ENCODE measurements at regions not wholly inside any gene's neighbourhood (a gene's known extent, or its start where the extent isn't known, plus 50 kb on each side); places are given as distances from the start of the nearest gene placed in this dataset.

DNA sequence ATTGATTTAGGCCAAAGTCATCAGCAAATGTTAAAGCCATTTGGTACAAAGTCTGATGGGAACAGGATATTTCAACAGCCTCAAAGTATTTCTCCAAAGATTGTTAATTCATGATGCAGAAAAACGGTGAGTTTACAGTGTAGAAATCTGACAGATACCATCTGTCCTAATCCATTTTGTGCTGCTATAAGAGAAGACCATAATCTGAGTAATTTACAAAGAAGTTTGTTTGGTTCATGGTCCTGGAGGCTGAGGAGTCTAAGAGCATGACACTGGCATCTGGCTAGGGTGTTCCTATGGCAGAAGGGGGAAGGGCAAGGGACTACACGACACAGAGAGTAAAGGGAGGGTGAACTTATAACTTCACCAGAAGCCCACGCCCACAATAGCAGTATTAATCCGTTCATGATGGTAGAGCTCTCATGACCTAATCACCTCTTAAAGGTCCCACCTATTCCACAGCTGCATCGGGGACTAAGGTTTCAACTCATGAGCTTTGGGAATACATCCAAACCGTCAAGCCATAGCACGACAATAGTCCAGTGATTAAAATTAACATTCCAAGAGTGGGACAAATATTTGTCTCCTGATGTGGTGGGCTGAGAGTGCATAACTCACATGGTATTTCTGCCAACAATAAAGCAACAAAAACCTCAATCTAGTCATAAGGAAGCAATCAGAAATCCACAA is 298.6 kb upstream of the AKR1E2 start:
- Histone ChIP-seq H3K27ac (ENCODE audit: low read length) (no peak overlapping the region), H3K4me3 (ENCODE audit: low read length) (no peak overlapping the region), H3K27me3 (ENCODE audit: control insufficient read depth, insufficient read depth) (no peaks in the 10 kb centered on the region), H3K4me1 (ENCODE audit: control insufficient read depth, insufficient read depth, low read length) (no peaks in the 10 kb centered on the region), H3K9me3 (ENCODE audit: control insufficient read depth, low read length) (no peaks in the 10 kb centered on the region)
- DNase-seq (no peak), ATAC-seq (no peak)
- 59% methylated on average over 7 of the region's 7 CpGs for WGBS
- intact Hi-C loops (cut with DNase I): no loop called here

DNA sequence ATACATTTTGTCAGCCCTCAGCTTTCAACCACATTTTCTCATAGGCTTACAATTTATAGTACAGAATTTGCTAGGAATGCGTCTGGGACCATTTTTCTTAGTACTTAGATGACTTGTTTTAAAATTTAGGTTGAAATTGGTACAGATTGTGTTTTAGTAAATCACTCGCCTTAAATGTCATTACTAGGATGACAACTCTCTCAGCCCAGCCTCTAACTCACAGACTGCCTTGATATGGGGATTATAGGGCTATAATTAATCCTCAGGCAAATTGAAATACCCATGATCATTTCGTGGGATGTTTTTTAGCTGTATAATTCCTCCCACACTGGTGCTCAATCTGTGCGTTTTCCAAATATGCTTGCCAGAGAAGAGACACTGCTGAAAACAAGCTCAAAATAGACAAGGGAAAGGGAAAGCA is 299.7 kb upstream of the AKR1E2 start:
- WGBS: 55% methylated on average over 4 of the region's 4 CpGs
- DNase-seq (no peak), ATAC-seq (no peak)
- no peaks in the 10 kb centered on the region for H3K27me3 ChIP-seq (ENCODE audit: control insufficient read depth, insufficient read depth)
- no peak overlapping the region for H3K27ac ChIP-seq (ENCODE audit: low read length)
- intact Hi-C loops (cut with DNase I): no loop called here
- H3K4me1 ChIP-seq (ENCODE audit: control insufficient read depth, insufficient read depth, low read length): no peaks in the 10 kb centered on the region
- no peaks in the 10 kb centered on the region for H3K9me3 ChIP-seq (ENCODE audit: control insufficient read depth, low read length)
- no peak overlapping the region for H3K4me3 ChIP-seq (ENCODE audit: low read length)

DNA sequence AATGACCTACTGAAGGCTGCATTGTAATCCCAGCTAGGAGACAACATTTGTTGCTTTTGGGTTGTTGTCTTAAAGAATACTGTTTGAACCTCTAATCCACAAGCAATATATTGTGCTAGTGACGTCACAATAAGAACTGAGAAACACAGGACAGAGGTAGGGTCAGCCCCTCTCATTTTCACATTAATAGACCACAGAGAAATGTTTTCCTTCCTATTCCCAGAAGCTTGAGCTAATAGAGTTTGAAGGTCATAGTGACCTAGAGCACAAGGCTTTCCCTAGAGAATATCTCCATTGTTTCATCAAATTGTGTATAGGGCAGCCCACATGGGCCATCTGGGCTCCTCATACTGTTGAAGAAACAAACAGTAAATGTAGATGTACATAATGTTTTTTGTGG is 300.9 kb upstream of the AKR1E2 start:
- intact Hi-C loops (cut with DNase I): no loop called here
- no peak for DNase-seq
- no peak for ATAC-seq
- H3K27ac ChIP-seq (ENCODE audit: low read length): no peak overlapping the region
- H3K4me1 ChIP-seq (ENCODE audit: control insufficient read depth, insufficient read depth, low read length): no peaks in the 10 kb centered on the region
- no peak overlapping the region for H3K4me3 ChIP-seq (ENCODE audit: low read length)
- WGBS: 54% methylated on average over 1 of the region's 1 CpG
- no peaks in the 10 kb centered on the region for H3K9me3 ChIP-seq (ENCODE audit: control insufficient read depth, low read length)
- H3K27me3 ChIP-seq (ENCODE audit: control insufficient read depth, insufficient read depth): no peaks in the 10 kb centered on the region

DNA sequence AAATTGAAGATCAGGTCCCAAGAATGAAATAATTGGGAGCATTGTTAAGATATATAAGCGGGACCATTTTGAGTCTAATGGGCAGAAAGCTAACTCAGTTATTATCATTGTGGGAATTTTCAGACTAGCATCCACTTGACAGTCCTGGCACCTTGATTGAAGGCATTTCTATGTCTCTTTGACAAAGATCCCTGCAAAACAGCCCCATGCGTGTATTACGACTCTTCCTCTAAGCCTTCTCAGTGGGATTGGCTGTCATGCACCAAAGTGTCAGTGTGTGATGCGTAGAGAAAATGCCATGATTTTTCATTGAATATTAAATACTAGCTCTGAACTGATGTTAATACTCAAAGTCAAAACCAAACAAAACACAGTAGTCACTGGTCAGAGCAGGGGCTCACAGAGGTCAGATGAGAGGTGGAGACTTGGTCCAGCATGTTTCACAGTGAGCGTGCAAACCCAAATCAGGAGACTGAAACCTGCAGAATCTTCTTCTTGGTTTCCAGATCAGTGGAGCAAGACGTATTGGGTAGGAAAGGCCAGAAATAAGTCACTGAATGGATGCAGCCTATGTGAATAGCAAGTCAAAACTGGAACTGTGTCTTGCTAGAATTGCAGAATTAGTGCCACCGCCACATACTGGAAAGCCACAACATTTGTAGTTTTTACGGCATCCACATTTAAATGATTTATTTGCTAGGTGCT is 303.6 kb upstream of the AKR1E2 start:
- Histone ChIP-seq H3K27me3 (ENCODE audit: control insufficient read depth, insufficient read depth) (no peaks in the 10 kb centered on the region), H3K27ac (ENCODE audit: low read length) (no peak overlapping the region), H3K9me3 (ENCODE audit: control insufficient read depth, low read length) (no peaks in the 10 kb centered on the region), H3K4me3 (ENCODE audit: low read length) (no peak overlapping the region), H3K4me1 (ENCODE audit: control insufficient read depth, insufficient read depth, low read length) (no peaks in the 10 kb centered on the region)
- ATAC-seq (no peak), DNase-seq (no peak)
- intact Hi-C loops (cut with DNase I): no loop called here
- 97% methylated on average over 8 of the region's 8 CpGs for WGBS

DNA sequence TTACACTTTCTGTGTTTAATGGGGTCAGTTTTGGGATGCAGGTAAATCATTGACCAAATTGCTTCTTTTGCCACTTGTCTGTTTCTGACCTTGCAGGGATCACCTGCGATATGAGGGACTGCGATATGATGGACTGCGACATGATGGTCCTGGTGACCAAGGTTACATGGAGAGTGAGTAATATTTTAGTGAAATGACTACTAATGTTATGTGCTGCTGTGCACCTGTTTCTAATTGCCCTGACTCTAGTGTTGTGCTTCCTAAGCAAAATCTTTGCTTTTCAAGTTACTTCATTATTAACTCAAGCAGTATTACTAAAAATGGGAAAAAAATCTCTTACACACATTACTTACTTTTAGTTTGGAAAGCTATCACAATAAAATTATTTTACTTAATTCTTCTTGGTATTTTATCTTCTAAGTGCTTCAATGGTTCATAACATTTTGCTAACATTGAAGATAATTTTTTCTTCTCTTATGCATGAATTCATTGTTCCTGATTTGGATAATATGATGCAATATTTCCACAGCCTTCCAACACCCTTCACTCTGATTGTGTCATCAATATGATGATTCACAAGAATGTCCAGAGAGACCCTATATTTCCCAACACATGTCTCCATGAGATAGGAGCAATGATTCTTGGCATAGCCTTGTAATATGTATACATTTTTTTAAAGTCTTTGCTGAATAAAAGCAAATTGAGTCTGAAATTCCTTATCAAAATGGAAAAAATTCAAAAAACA is 306.2 kb upstream of the AKR1E2 start:
- Histone ChIP-seq H3K27ac (ENCODE audit: low read length) (no peak overlapping the region), H3K27me3 (ENCODE audit: control insufficient read depth, insufficient read depth) (no peaks in the 10 kb centered on the region), H3K4me1 (ENCODE audit: control insufficient read depth, insufficient read depth, low read length) (peaks cover 3% of the 10 kb centered on the region), H3K4me3 (ENCODE audit: low read length) (no peak overlapping the region), H3K9me3 (ENCODE audit: control insufficient read depth, low read length) (no peaks in the 10 kb centered on the region)
- ATAC-seq: peak; percentile 71 to 77
- DNase-seq: no peak
- WGBS: 97% methylated on average over 3 of the region's 3 CpGs
- intact Hi-C loops (cut with DNase I): loop anchor here (5.0 to 10.0 kb wide), 4 partner anchors 125 to 245 kb away; no protein-coding TSS in a partner anchor

DNA sequence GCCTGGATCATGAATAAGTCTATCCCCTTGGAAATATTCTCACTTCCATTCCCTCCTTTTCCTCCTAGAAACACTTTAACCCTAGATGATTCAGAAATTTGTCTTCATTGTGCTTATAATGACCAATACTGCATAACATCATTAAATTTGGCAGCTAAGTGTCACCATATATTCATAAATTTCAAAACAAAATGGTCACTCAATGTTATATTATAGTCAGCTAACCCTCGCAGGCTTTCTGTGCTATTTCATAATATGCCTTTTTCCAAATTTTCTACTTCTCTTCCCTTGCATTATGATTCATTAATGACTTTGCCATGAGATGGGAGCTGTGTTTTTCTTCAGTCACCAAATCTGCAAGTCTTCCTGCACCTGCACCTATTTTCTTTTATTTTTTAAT is 308.3 kb upstream of the AKR1E2 start:
- ATAC-seq: no peak
- no peak overlapping the region for H3K4me3 ChIP-seq (ENCODE audit: low read length)
- H3K4me1 ChIP-seq (ENCODE audit: control insufficient read depth, insufficient read depth, low read length): peaks cover 5% of the 10 kb centered on the region
- no peaks in the 10 kb centered on the region for H3K27me3 ChIP-seq (ENCODE audit: control insufficient read depth, insufficient read depth)
- no peak for DNase-seq
- intact Hi-C loops (cut with DNase I): loop anchor here (5.0 to 10.0 kb wide), 4 partner anchors 127 to 247 kb away; no protein-coding TSS in a partner anchor
- H3K27ac ChIP-seq (ENCODE audit: low read length): no peak overlapping the region
- no peaks in the 10 kb centered on the region for H3K9me3 ChIP-seq (ENCODE audit: control insufficient read depth, low read length)
- WGBS: 95% methylated on average over 1 of the region's 1 CpG

DNA sequence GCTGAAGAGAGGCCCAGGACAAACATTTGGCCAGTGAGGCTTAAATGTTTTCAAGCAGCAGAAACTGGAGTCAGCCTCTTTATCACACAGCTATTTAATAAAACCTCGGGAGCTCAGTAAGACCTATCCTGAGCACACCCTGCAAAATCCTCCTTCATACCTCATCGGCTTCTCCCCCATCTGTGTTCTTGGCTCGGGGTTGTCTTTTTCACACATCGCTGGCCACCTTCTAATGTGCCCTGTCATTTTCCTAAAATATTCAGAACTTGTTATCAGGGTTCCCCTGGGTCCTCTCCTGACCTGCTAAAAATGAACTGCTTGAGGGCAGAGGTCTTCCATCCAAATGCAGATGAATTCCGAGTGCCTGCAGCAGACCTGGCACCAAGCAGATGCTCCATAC is 310.3 kb upstream of the AKR1E2 start:
- no peak for DNase-seq
- peak; percentile 47 to 48 for ATAC-seq
- no peak overlapping the region for H3K4me3 ChIP-seq (ENCODE audit: low read length)
- peak overlapping the region; percentile 66 for H3K27ac ChIP-seq (ENCODE audit: low read length)
- H3K9me3 ChIP-seq (ENCODE audit: control insufficient read depth, low read length): no peaks in the 10 kb centered on the region
- H3K4me1 ChIP-seq (ENCODE audit: control insufficient read depth, insufficient read depth, low read length): peaks cover 5% of the 10 kb centered on the region
- intact Hi-C loops (cut with DNase I): loop anchor here (5.0 to 10.0 kb wide), 4 partner anchors 129 to 249 kb away; no protein-coding TSS in a partner anchor
- no peaks in the 10 kb centered on the region for H3K27me3 ChIP-seq (ENCODE audit: control insufficient read depth, insufficient read depth)
- WGBS: 50% methylated on average over 5 of the region's 5 CpGs

DNA sequence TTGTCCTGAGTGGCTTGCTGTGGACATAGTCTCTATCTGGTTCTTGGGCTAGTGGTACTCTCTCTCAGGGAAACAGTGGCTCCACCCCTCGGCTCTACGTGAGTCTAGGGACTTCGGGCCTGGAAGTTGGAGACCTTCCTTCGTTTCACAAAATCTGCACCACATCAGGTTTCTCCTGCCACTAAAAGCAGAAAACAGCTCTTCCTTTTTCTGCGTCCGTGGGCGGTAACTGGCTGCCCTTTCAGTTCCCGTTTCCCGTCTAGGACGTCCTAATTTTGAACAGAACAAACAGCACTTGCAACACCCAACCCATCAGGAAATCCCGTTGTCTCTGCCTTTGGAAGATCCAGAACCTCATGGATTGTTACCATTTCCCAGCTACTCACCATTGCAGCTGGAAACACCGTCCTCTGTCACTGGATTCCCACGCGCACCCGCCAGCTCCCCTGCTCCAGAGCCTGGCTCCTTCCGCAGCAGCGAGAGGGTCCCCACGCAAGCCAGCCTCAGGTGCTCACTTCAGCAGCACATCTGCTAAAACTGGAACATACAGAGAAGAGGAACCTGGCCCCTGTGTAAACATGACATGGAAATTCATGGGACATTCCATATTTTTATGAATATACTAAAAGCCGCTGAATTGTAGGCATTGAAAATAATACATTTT is 311.4 kb upstream of the AKR1E2 start:
- H3K27me3 ChIP-seq (ENCODE audit: control insufficient read depth, insufficient read depth): no peaks in the 10 kb centered on the region
- peak overlapping the region; percentile 31 for H3K27ac ChIP-seq (ENCODE audit: low read length)
- peak; percentile 75 to 82 for ATAC-seq
- peaks cover 5% of the 10 kb centered on the region for H3K4me1 ChIP-seq (ENCODE audit: control insufficient read depth, insufficient read depth, low read length)
- intact Hi-C loops (cut with DNase I): loop anchor here (5.0 to 10.0 kb wide), 5 partner anchors 130 to 250 kb away; no protein-coding TSS in a partner anchor
- 49% methylated on average over 19 of the region's 19 CpGs for WGBS
- no peaks in the 10 kb centered on the region for H3K9me3 ChIP-seq (ENCODE audit: control insufficient read depth, low read length)
- peak; percentile 66 to 85 (median 68) for DNase-seq
- no peak overlapping the region for H3K4me3 ChIP-seq (ENCODE audit: low read length)

DNA sequence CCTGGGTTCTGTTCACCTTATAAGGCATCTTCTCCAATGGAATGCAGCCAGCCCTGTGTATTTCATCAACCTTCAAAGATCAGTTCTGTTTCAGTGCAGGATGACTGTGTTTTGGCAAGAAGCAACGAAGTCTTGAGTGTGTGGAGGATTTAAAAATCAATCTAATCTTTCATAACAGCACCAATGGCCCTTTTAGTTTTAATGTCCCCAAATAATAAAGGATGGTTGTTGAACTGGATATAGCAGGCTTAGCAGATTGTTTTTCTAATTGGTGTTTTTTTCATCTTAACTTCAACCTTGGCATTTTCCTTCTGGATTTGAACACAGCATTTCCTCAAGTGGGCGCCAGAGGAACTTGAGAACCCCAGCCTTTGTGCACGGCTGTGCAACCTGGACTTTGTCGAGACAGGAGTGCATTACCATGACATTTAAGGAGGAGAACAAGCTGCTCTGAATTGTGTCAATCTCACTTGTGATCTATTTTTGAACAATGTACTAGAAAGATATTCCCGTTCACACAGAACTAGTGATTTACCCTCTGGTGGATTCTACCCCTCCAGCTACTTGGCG is 313.3 kb upstream of the AKR1E2 start:
- no peaks in the 10 kb centered on the region for H3K27me3 ChIP-seq (ENCODE audit: control insufficient read depth, insufficient read depth)
- no peak overlapping the region for H3K27ac ChIP-seq (ENCODE audit: low read length)
- WGBS: 34% methylated on average over 6 of the region's 6 CpGs
- no peak overlapping the region for H3K4me3 ChIP-seq (ENCODE audit: low read length)
- ATAC-seq (peak; percentile 74 to 77), DNase-seq (peak; percentile 49 to 83 (median 66))
- intact Hi-C loops (cut with DNase I): loop anchor here (5.0 to 10.0 kb wide), 4 partner anchors 132 to 252 kb away; no protein-coding TSS in a partner anchor
- peaks cover 5% of the 10 kb centered on the region for H3K4me1 ChIP-seq (ENCODE audit: control insufficient read depth, insufficient read depth, low read length)
- no peaks in the 10 kb centered on the region for H3K9me3 ChIP-seq (ENCODE audit: control insufficient read depth, low read length)

DNA sequence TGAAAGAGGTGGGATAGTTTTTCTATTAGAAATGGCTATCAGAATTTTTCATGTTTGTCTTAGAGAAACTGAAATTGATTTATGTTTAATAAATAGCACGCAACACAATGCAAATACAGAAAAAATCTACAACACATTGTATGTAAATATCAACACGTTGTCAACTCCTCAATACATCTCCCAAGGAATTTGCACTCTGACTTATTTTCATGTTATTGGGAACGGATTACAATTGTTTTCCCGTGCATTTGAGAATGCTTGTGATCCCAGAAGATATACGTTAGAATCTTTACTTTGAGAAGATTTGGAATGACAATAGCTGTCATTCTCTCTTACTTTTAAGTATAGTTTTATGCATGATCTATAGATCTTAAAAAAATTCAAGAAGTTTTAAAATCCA is 313.8 kb upstream of the AKR1E2 start:
- WGBS: 89% methylated on average over 5 of the region's 5 CpGs
- H3K9me3 ChIP-seq (ENCODE audit: control insufficient read depth, low read length): no peaks in the 10 kb centered on the region
- H3K4me1 ChIP-seq (ENCODE audit: control insufficient read depth, insufficient read depth, low read length): peaks cover 5% of the 10 kb centered on the region
- H3K27ac ChIP-seq (ENCODE audit: low read length): no peak overlapping the region
- no peaks in the 10 kb centered on the region for H3K27me3 ChIP-seq (ENCODE audit: control insufficient read depth, insufficient read depth)
- DNase-seq (no peak), ATAC-seq (no peak)
- no peak overlapping the region for H3K4me3 ChIP-seq (ENCODE audit: low read length)
- intact Hi-C loops (cut with DNase I): loop anchor here (5.0 to 10.0 kb wide), 4 partner anchors 133 to 253 kb away; no protein-coding TSS in a partner anchor
